ENCODE measurements at regions not wholly inside any gene's neighbourhood (a gene's known extent, or its start where the extent isn't known, plus 50 kb on each side); places are given as distances from the start of the nearest gene placed in this dataset.

- no peak for DNase-seq
Observed at GRCh38 chr18:78771496-78772359, 207.9 kb upstream of the SALL3 start.

- no peak for DNase-seq
Observed at GRCh38 chr18:78772360-78773302, 207.0 kb upstream of the SALL3 start.

GRCh38 chr18:78773303-78773755, 206.3 kb upstream of the SALL3 start:
- no peak for DNase-seq

GRCh38 chr18:78773819-78774218, 205.8 kb upstream of the SALL3 start:
- no peak for DNase-seq

GRCh38 chr18:78774741-78775141, 204.9 kb upstream of the SALL3 start:
- no peak for DNase-seq

DNA sequence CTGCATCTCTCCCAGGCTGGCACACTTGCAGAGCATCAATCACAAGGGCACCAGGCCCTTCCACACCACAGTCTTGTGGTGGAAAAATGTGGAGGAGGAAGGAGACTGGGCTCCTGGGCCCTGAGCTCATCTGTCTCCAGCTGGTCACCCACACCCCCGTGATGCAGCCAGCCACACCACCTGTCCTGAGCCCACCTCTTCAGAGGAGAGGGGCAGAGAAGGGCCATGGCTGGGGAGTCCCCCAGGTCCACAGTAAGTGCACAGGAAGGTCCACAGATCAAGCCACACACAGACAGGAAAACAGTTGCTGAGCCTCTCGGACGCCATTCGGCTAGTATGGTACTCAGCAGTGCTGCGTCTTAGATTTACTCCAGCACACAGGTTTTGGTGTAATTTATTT, 203.5 kb upstream of the SALL3 start:
- DNase-seq, result no peak

GRCh38 chr18:78776706-78777285, 202.8 kb upstream of the SALL3 start:
- no peak for DNase-seq

GRCh38 chr18:78777992-78778391, 201.6 kb upstream of the SALL3 start:
- DNase-seq, result no peak

GRCh38 chr18:78778651-78779050, 201.0 kb upstream of the SALL3 start:
- no peak for DNase-seq

DNA sequence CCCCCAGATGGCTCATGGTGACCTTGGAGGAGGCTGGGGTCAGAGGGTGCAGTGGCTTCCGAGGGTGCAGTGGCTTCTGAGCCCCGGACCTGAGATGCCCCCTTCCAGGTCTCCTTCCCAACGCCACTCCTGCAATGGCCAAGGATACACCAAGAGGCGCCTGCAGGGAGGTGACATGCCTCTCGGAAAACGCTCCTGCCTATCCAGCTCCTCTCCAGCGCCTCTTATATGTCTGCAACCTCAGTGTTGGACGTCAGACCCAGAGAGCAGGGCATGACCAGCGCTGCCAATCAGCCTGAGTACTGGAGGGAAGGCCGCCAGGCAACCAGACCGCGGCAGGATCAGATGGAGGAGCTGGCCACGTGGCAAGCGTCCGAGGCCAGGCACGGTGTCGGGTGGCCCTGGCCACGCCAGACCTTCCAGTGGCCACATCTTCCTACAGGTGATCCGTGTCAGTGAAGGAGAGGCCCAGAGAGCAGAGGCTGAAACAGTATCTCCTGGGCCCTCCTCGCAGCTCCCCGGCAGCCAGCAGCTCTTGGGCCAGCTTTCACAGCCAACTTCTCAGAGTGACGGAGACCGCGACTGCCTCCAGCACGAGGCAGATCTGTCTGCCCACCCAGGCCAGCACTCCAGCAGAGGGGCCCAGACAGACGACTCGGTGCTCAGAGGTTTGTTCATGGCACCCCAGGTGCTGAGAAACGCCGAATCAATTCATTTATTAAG, 199.5 kb upstream of the SALL3 start:
- no peak for DNase-seq

GRCh38 chr18:78780719-78781600, 198.7 kb upstream of the SALL3 start:
- no peak for DNase-seq

GRCh38 chr18:78781601-78781960, 198.0 kb upstream of the SALL3 start:
- DNase-seq, result no peak

DNA sequence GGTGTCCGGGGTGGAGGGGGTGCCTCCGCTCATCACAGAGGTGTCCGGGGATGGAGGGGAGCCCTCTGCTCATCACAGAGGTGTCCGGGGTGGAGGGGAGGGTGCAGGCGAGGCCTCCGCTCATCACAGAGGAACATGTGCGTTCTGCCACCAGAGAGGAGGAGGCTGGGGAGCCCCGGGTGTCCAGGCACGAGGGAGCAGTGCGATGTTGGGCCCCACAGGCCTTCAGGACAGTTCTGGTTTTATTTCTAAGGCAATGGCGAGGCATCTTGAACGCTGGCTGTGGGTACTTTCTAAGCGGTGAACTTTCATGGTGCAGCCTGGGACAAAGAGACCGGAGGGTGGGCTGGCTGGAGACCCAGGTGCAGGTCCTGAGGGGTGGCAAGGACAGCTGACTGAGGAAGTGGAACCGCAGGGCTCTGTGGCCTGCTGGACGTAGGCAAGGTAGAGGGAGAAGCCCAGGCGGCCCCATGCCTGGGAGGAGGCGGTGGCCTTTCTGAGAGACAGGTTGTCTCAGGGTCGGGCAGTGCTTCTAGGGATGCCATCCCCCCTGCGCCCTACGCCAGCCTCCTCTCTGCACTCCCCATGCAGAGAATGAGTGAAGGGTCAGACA, 196.6 kb upstream of the SALL3 start:
- no peak for DNase-seq

GRCh38 chr18:78783564-78783960, 196.1 kb upstream of the SALL3 start:
- DNase-seq, result no peak

DNA sequence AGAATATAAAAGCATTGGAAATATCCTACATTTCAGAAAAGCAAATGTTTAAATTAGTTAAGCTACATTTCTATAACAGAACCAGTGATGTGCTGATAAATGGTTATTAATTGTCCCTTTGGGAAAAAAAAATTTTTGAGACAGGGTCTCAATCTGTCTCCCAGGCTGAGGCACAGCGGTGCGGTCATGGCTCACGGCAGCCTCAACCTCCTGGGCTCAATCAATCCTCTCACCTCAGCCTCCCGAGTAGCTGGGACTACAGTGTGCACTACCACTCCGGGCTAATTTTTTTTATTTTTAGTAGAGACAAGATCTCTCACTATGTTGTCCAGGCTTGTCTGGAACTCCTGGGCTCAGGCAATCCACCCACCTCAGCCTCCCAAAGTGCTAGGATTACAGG, 194.8 kb upstream of the SALL3 start:
- DNase-seq, result no peak

- no peak for DNase-seq
Observed at GRCh38 chr18:78785706-78786105, 193.9 kb upstream of the SALL3 start.

DNA sequence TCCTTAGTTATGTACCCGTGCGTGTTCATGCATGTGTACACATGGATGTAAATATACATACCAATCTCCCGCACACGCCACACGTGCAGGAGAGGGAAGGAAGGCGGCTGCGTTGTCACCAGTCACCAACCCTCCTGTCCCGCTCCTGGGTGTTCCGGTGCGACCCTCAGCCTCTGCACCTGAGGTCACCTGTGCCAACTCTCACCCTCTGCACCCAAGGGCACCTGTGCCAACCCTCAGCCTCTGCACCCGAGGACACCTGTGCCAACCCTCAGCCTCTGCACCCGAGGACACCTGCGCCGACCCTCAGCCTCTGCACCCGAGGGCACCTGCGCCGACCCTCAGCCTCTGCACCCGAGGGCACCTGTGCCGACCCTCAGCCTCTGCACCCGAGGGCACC, 192.8 kb upstream of the SALL3 start:
- DNase-seq, result no peak

DNA sequence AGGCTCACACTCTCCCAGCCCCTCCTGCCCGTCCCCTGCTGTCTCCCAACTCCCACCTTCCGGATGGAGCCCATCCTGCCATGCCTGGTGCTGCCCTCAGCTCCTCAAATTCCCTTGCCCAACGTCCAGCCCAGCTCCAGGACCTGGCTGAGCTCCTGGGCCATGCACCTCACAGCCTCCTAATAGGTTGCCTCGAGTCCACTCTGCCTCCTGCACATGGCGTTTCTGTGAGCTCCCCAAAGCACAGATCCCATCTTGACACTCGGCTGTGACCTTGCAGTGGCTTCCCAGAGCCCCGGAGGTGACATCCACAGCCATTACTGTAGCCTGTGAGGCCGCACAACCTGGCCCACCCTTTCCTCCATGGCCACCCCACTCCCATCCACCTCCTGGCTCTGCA, 191.9 kb upstream of the SALL3 start:
- DNase-seq, result no peak

- no peak for DNase-seq
Observed at GRCh38 chr18:78788161-78788560, 191.5 kb upstream of the SALL3 start.

GRCh38 chr18:78789850-78790249, 189.8 kb upstream of the SALL3 start:
- no peak for DNase-seq

DNA sequence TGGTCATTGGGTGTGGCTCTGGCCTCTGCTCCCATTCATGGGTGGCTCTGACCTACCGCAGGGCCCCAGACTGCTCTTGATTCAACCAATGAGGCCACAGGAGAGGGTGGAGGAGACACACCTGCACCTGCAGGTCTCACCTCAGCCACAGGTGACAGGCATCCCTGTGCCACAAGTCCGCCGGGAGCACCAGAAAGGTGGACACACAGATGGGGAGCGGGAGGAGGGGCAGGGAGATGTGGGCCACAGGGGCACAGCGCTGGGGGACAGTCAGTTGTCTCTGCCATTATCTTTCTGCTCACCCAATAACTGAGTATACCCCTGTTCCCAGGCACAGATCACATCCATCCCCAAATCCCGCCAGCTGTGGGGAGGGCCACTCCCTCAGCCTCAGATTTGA, 189.1 kb upstream of the SALL3 start:
- DNase-seq, result no peak

Data from activated T-cell treated with anti-CD3 and anti-CD28 coated beads, Interleukin-2, amount 50 U/mL, for 1 hour (primary cell).